ENCODE measurements at regions not wholly inside any gene's neighbourhood (a gene's known extent, or its start where the extent isn't known, plus 50 kb on each side); places are given as distances from the start of the nearest gene placed in this dataset.

DNA sequence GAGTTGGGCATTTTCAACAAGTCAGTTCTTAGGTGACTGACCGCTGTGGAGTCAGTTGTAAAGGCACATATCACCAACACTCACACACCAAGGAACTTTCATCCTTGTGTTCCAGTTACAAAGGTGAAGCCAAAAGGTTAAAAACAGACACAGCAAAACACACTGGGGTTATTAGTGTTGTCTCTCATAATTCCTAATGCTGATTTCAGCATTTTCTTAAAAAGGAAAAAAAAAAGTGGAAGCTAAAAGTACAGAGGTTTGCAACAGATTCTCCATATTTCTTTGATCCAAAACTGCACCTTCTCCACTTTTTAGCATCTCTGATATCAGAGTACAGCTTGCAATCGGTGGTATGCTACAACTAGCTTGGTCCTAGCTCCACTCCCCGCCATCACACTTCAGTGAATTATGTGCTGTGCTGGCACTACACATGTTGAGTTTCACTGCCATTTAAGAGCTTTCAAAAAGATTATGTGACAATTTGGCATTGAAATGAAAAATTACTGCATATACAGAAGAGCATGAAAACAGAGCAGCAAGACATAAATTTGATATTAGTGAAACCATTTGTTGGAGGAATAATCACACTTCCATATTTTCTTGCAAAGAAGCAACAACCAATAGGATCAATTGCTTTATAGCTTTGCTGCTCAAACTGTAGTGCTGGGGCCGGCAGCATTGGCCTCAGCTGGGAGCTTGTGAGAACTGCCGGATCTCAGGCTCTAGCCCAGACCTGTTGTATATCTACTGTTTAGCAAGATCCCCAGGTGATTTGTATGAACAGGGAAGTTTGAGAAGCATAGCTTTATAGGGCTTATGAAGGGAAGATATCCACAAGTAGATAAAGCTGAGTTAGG, 62.3 kb upstream of the DAPL1 start:
- TF ChIP-seq, protein P1, sequence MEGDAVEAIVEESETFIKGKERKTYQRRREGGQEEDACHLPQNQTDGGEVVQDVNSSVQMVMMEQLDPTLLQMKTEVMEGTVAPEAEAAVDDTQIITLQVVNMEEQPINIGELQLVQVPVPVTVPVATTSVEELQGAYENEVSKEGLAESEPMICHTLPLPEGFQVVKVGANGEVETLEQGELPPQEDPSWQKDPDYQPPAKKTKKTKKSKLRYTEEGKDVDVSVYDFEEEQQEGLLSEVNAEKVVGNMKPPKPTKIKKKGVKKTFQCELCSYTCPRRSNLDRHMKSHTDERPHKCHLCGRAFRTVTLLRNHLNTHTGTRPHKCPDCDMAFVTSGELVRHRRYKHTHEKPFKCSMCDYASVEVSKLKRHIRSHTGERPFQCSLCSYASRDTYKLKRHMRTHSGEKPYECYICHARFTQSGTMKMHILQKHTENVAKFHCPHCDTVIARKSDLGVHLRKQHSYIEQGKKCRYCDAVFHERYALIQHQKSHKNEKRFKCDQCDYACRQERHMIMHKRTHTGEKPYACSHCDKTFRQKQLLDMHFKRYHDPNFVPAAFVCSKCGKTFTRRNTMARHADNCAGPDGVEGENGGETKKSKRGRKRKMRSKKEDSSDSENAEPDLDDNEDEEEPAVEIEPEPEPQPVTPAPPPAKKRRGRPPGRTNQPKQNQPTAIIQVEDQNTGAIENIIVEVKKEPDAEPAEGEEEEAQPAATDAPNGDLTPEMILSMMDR (IDR thresholded peaks at IDR 0.05; ENCODE audit: low read depth, low read length, missing input control) = no peak
- TF ChIP-seq, protein P2, sequence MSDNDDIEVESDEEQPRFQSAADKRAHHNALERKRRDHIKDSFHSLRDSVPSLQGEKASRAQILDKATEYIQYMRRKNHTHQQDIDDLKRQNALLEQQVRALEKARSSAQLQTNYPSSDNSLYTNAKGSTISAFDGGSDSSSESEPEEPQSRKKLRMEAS (IDR thresholded peaks at IDR 0.05) = no peak
- TF ChIP-seq RAD21 (IDR thresholded peaks at IDR 0.05) (no peak), YY1 (IDR thresholded peaks at IDR 0.05) (no peak), TAF1 (conservative IDR thresholded peaks at IDR 0.05) (no peak)
- TF ChIP-seq, protein P3, sequence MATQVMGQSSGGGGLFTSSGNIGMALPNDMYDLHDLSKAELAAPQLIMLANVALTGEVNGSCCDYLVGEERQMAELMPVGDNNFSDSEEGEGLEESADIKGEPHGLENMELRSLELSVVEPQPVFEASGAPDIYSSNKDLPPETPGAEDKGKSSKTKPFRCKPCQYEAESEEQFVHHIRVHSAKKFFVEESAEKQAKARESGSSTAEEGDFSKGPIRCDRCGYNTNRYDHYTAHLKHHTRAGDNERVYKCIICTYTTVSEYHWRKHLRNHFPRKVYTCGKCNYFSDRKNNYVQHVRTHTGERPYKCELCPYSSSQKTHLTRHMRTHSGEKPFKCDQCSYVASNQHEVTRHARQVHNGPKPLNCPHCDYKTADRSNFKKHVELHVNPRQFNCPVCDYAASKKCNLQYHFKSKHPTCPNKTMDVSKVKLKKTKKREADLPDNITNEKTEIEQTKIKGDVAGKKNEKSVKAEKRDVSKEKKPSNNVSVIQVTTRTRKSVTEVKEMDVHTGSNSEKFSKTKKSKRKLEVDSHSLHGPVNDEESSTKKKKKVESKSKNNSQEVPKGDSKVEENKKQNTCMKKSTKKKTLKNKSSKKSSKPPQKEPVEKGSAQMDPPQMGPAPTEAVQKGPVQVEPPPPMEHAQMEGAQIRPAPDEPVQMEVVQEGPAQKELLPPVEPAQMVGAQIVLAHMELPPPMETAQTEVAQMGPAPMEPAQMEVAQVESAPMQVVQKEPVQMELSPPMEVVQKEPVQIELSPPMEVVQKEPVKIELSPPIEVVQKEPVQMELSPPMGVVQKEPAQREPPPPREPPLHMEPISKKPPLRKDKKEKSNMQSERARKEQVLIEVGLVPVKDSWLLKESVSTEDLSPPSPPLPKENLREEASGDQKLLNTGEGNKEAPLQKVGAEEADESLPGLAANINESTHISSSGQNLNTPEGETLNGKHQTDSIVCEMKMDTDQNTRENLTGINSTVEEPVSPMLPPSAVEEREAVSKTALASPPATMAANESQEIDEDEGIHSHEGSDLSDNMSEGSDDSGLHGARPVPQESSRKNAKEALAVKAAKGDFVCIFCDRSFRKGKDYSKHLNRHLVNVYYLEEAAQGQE (IDR thresholded peaks at IDR 0.05) = no peak
